Endothelial cell of umbilical vein (primary cell): ENCODE measurements at regions not wholly inside any gene's neighbourhood (a gene's known extent, or its start where the extent isn't known, plus 50 kb on each side); places are given as distances from the start of the nearest gene placed in this dataset.

ENCODE experiments used
- BruUV-seq: library from RNA; stranded (reverse); fragments of 400-500 nt; replicated peaks from 2 replicates; lab custom pipeline; 2021; lab: Mats Ljungman, UMichigan
- CTCF ChIA-PET: fragments of 300-600, 350-600 bp; sonication (Branson Sonifier 250); formaldehyde crosslinking; loops from one replicate; lab custom pipeline; 2021; ENCODE audit warnings: antibody characterized with exemption, inconsistent platforms; lab: Charles Lee
- POLR2A ChIA-PET: fragments of 300-600, 350-600 bp; sonication (Branson Sonifier 250); formaldehyde crosslinking; loops from one replicate; lab custom pipeline; 2021; ENCODE audit warnings: antibody characterized with exemption, inconsistent platforms; lab: Charles Lee
- DNase-seq: peaks from one replicate; pipeline ENCODE4 v3.0.0-alpha.2; 2011; ENCODE audit warnings: low read depth, low spot score
- FAIRE-seq: peaks from 2 replicates; lab custom pipeline; 2011; peaks lifted over from hg19 to GRCh38; lab: Jason Lieb, UNC
- H2AFZ ChIP-seq: 2 replicates; pipeline ENCODE4 v1.6.0; 2012; ENCODE audit warnings: low read depth, low read length, control low read depth, inconsistent platforms
- H3K27ac ChIP-seq: 2 replicates; pipeline ENCODE4 v1.5.1; 2011; ENCODE audit warnings: low read depth, mild to moderate bottlenecking, control low read depth, low read length, moderate library complexity; ENCODE audit not compliant: insufficient read depth
- H3K27me3 ChIP-seq, 2 experiments: 2 replicates each; pipeline versions ENCODE4 v1.6.0 to v1.6.1; 2011; ENCODE audit warnings: low read length in 2 of 2, mixed read lengths in 1 of 2; ENCODE audit not compliant: control insufficient read depth in 2 of 2, insufficient read depth in 2 of 2
- H3K36me3 ChIP-seq, 2 experiments: 2 replicates in 1 of 2; 3 replicates in 1 of 2; pipeline ENCODE4 v1.5.1; 2011; ENCODE audit warnings: low read length in 2 of 2, mild to moderate bottlenecking in 1 of 2, moderate library complexity in 1 of 2; ENCODE audit not compliant: control insufficient read depth in 2 of 2, insufficient read depth in 2 of 2; ENCODE audit errors: extremely low read depth in 1 of 2
- H3K4me1 ChIP-seq: 3 replicates; pipeline ENCODE4 v1.5.1; 2011; ENCODE audit warnings: mild to moderate bottlenecking, low read length; ENCODE audit not compliant: control insufficient read depth, insufficient read depth; ENCODE audit errors: extremely low read depth
- H3K4me2 ChIP-seq: 2 replicates; pipeline ENCODE4 v1.6.1; 2011; ENCODE audit warnings: low read length, control low read depth, mixed read lengths; ENCODE audit not compliant: insufficient read depth
- H3K4me3 ChIP-seq, 3 experiments: fragments of 200-600 bp in 1 of 3; sonication (generic), shearing (Covaris generic) in 1 of 3; replicated peaks in 1 of 3; 2 replicates each; pipeline ENCODE4 v1.5.1; 2011 to 2016; ENCODE audit warnings: control low read depth in 3 of 3, low read length in 3 of 3, mild to moderate bottlenecking in 2 of 3, inconsistent platforms in 1 of 3, low read depth in 1 of 3, moderate library complexity in 1 of 3; ENCODE audit not compliant: insufficient read depth in 1 of 3
- H3K79me2 ChIP-seq: 2 replicates; pipeline ENCODE4 v1.6.0; 2012; ENCODE audit warnings: low read length, inconsistent platforms; ENCODE audit not compliant: control insufficient read depth, insufficient read depth
- H3K9ac ChIP-seq: replicated peaks from 2 replicates; pipeline ENCODE3; 2011; ENCODE audit warnings: low read length, control low read depth; ENCODE audit not compliant: insufficient read depth; ENCODE audit errors: extremely low read depth
- H3K9me1 ChIP-seq: replicated peaks from 3 replicates; pipeline ENCODE4 v1.6.0; 2011; ENCODE audit warnings: mild to moderate bottlenecking, low read length; ENCODE audit not compliant: control insufficient read depth, insufficient read depth; ENCODE audit errors: extremely low read depth
- H3K9me3 ChIP-seq: replicated peaks from 2 replicates; pipeline ENCODE4 v1.5.1; 2012; ENCODE audit warnings: low read length, inconsistent platforms; ENCODE audit not compliant: control insufficient read depth, insufficient read depth
- H4K20me1 ChIP-seq: replicated peaks from 2 replicates; pipeline ENCODE3; 2011; ENCODE audit warnings: mild to moderate bottlenecking, low read length; ENCODE audit not compliant: control insufficient read depth, insufficient read depth; ENCODE audit errors: extremely low read depth
- EZH2 ChIP-seq: IDR thresholded peaks from 2 replicates; pipeline ENCODE4 v1.6.1; 2012; ENCODE audit warnings: borderline replicate concordance, low read depth, mild to moderate bottlenecking, moderate library complexity, low read length, inconsistent platforms; ENCODE audit not compliant: severe bottlenecking
- FOS ChIP-seq: IDR thresholded peaks from 2 replicates; pipeline ENCODE4 v1.6.1; 2011; ENCODE audit warnings: mild to moderate bottlenecking, low read length, moderate library complexity, borderline replicate concordance; ENCODE audit not compliant: insufficient read depth
- GATA2 ChIP-seq: IDR thresholded peaks from 2 replicates; pipeline ENCODE4 v1.7.0; 2011; ENCODE audit warnings: low read depth, mild to moderate bottlenecking, moderate library complexity, mixed read lengths, low read length; ENCODE audit not compliant: insufficient read length, insufficient read depth
- MAX ChIP-seq: IDR thresholded peaks from 2 replicates; pipeline ENCODE4 v1.6.1; 2011; ENCODE audit not compliant: insufficient read depth, insufficient read length
- MYC ChIP-seq: IDR thresholded peaks from one replicate; pipeline ENCODE4 v1.6.1; 2011; ENCODE audit warnings: mild to moderate bottlenecking, low read depth, low read length
- POLR2AphosphoS5 ChIP-seq: IDR thresholded peaks from 2 replicates; pipeline ENCODE4 v1.6.1; 2012; ENCODE audit warnings: low read depth, mild to moderate bottlenecking, control low read depth, low read length, moderate library complexity; ENCODE audit not compliant: insufficient read depth
- dilution Hi-C: fragments of 300-500 bp; cut with MboI; formaldehyde crosslinking; loops from one replicate; pipeline ENCODE4 v1.15.0; 2019; ENCODE audit warnings: low sequenced_read_pairs; ENCODE audit not compliant: extremely low pct_ligation_motif_present
- intact Hi-C: fragments of 100-400 bp; cut with micrococcal nuclease; formaldehyde crosslinking; loops from one replicate; pipeline ENCODE4 v1.10.0; 2022
- TF ChIP-seq, protein P1 (sequence below), 2 donors: IDR thresholded peaks; 1 replicate in 1 of 2; 2 replicates in 1 of 2; pipeline ENCODE4 v1.5.1; 2011; ENCODE audit warnings: low read length in 2 of 2, mild to moderate bottlenecking in 2 of 2, moderate library complexity in 2 of 2, control low read depth in 1 of 2, inconsistent platforms in 1 of 2, low read depth in 1 of 2; ENCODE audit not compliant: insufficient read depth in 1 of 2; ENCODE audit errors: extremely low read depth in 1 of 2

DNA sequence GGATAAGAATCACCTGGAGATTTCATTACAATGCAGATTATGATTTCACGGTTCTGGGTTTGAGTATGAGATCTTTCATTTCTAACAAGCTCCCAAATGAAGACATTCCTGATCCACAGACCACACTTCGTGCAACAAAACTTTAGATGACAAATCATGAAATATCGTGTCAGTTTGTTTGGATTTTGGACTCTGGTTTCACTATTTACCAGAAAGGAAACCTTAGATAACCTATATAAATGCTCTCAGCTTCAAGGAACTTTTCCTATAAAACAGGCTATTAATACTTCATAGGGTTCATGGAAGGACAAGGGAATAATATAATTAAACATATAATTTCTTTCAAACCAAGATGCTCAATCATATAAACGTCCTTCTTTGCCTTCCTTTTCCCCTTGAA is 930.5 kb upstream of the SLC10A2 start:
- H3K27me3 ChIP-seq, result no peaks in the 10 kb centered on the region
- H3K9me1 ChIP-seq, result no peaks in the 10 kb centered on the region
- dilution Hi-C loops, result no loop called here
- no peaks in the 10 kb centered on the region for H3K36me3 ChIP-seq
- H3K4me3 ChIP-seq, result no peak overlapping the region
- DNase-seq, result no peak
- ChIA-PET CTCF (no interaction called here), POLR2A (no interaction called here)
- no peak overlapping the region for H3K4me2 ChIP-seq
- no peaks in the 10 kb centered on the region for H3K9me3 ChIP-seq
- BruUV-seq, result no TSS peak
- no peaks in the 10 kb centered on the region for H3K79me2 ChIP-seq
- intact Hi-C loops, result no loop called here
- H4K20me1 ChIP-seq, result no peaks in the 10 kb centered on the region
- no peaks in the 10 kb centered on the region for H3K4me1 ChIP-seq
- H2AFZ ChIP-seq, result no peak overlapping the region
- no peak overlapping the region for H3K27ac ChIP-seq
- no peak for FAIRE-seq
- TF ChIP-seq GATA2, result no peak
- TF ChIP-seq MYC, result no peak
- no peak for TF ChIP-seq POLR2AphosphoS5
- no peak for TF ChIP-seq FOS
- TF ChIP-seq MAX, result no peak
- TF ChIP-seq, protein P1, sequence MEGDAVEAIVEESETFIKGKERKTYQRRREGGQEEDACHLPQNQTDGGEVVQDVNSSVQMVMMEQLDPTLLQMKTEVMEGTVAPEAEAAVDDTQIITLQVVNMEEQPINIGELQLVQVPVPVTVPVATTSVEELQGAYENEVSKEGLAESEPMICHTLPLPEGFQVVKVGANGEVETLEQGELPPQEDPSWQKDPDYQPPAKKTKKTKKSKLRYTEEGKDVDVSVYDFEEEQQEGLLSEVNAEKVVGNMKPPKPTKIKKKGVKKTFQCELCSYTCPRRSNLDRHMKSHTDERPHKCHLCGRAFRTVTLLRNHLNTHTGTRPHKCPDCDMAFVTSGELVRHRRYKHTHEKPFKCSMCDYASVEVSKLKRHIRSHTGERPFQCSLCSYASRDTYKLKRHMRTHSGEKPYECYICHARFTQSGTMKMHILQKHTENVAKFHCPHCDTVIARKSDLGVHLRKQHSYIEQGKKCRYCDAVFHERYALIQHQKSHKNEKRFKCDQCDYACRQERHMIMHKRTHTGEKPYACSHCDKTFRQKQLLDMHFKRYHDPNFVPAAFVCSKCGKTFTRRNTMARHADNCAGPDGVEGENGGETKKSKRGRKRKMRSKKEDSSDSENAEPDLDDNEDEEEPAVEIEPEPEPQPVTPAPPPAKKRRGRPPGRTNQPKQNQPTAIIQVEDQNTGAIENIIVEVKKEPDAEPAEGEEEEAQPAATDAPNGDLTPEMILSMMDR (IDR thresholded peaks at IDR 0.05; ENCODE audit: extremely low read depth in 1 of 2, insufficient read depth in 1 of 2, low read depth in 1 of 2, low read length in 2 of 2), result no peak
- TF ChIP-seq EZH2, result no peak
- no peak overlapping the region for H3K9ac ChIP-seq
